ENCODE measurements at regions not wholly inside any gene's neighbourhood (a gene's known extent, or its start where the extent isn't known, plus 50 kb on each side); places are given as distances from the start of the nearest gene placed in this dataset.

DNA sequence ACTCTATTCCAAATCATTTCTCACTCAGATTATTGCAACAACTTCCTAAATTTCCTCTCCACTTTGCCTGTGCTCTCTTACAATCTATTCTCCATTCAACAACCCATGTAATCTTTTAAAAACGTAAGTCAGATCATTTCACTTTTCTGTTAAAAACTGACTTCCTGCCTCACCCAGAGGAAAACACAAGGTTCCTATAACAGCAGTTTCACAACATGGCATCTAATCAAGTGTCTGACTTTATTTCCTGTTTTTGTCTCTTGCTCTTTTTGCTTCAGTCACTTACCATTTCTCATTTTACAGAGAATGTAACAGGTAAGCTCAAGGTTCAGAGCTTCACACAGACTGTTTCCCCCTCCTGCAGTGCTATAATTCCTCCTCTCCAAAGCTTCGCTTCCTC, 560.7 kb downstream of the LRRIQ3 start:
- no peak for DNase-seq

DNA sequence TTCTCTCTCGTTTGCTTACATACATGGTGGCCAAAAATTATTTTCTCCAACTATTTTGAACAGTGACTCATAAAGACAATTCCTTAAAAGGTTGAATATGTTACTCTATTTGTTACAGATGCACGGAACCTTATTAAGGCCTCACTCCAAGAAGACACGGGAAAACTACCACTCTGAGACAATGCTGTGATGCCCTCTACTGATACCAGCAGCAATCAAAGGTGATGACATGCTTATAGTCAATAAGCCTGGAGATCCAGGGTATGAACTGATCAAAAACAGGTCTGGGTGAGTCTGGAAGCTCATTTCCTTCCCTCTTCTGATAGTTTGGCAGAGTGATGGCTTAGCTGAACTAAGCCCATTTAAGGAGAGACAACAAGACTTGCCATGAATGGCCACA, 563.0 kb downstream of the LRRIQ3 start:
- DNase-seq = no peak

DNA sequence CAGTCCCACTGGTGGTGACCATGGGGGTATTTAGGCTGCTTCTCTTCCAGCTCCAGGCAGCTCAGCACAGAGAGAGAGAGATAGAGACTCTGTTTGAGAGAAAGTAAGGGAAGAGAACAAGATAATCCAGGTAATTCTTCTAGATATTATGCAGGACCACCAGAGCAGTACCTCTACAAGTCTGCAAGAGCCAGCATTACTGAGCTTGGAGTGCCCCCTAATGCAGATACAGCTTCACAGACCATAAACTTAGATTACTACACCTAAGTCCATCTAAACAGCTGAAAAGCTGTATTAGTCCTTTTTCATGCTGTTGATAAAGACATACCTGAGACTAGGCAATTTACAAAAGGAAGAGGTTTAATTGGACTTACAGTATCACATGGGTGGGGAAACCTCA, 570.3 kb downstream of the LRRIQ3 start:
- no peak for DNase-seq

DNA sequence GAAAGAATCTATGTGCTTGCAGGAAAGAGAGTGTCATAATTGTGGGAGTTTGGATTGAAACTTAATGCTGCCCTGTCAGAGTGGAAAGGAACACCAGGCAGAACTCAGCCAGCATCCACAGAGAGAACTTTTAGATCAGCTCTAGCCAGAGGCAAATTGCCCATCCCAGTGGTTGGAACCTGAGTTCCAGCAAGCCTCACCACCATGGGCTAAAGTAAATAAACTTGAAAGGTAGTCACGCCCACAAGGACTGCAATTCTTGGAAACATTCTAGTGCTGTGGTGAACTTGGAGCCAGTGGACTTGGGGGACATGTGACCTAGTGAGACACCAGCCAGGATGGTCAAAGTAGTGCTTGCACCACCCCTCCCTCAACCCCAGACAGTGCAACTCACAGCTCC, 571.6 kb downstream of the LRRIQ3 start:
- DNase-seq = no peak

DNA sequence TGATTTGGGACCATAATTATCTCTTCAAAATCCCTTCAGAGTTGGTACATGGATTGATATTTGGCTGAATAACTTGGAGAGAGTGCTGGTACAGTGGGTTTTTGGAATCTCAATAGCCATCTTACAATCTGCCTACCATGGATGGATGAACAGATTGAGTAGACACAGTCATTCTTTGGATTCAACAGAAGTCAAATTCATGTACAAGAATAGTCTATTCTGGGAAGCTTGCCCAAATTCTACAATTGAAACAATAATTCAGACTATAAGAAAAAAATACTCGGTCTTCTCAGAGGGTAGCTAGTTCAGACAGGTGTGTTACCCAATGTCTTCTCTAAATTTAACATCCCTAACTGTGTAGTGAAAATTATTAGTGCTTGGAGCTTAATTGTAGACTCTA, 574.0 kb downstream of the LRRIQ3 start:
- no peak for DNase-seq

DNA sequence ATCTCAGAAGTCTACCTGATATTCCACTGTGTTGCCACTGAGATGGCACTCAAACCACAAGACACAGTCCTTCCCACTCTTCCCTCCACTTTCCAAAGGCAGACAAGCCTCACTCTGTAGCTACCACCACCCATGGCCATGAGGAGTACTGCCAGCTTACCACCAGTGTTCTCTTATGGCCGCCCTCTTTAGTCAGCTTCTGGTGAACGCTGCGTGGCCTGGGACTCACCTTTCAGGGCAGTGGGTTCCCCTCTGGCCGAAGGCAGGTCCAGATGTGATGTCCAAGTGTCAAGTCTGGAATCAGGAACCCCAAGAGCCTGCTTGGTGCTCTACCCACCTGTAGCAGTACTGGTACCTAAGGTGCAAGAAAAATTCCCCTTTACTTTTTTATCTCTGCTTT, 580.8 kb downstream of the LRRIQ3 start:
- no peak for DNase-seq

DNA sequence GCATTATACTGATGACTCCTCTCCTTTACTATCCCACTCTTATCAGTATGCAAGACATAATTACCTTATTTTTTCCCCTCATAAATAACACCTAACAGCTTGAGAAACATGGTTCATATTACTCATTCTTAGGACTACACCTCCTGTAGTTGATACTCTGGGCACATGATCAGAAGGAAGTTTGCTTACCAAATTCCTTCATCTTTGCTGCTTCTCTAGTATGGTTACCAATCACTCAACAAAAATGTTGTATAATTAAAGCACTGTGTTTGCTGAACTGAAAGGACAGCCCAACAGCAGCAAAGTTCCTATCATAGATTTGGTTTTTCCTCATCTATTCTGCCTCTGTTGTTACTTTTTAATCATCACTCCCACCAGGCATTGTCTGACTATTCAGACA, 586.3 kb downstream of the LRRIQ3 start:
- DNase-seq = peak; percentile 16

DNA sequence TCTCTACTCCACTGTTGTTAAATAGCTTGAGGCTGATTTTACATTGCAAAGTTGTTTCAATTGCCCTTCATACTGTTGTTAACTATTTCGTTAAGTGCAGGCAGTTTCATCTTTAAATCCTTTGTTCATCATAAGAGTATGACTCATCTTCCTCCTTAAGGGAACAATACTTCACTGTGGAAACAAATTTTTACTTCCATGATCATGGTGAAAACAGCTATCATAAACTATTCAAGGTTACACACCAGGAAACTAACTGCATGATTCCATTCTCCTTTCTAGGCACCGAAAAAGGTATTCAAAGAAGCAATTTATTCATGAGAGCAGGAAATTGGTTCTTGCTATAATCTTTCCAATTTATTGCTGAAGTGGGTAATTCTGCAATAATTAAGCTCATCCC, 593.2 kb downstream of the LRRIQ3 start:
- DNase-seq = peak; percentile 0

DNA sequence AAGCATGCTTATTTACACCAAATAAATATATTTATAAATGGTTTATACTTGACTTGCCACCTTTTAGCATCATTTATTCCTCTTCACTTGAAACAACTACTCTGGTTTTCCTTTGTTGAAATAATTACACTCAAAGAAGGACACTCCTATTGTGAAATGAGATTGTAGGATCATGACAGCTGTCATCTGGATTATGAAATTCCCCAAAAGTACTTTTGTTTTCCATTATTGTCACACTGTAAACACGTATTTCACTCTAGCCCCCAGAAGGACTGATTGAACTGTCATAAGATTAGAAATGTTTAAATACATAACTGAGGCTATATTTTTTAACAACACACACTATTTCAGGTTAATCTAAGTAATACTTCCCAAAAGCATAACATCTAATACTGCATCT, 593.8 kb downstream of the LRRIQ3 start:
- no peak for DNase-seq

DNA sequence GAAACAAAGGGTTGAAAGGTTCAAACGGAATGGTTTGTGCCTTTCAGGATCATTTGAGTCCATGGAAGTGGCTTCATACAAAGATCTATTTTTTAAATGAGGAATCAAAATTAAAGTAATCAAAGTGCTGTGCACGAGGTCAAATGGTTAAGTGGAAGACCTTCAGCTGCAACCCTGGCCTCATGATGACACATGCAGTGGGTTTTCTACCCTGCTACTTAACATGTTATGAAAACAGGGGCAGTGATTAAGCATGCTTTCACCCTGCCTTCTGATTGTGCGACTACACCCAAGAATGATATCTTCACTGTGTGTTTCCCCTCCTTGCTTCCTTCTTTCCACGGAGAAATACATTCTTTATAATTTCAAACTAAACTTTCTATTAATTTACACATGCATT, 604.2 kb downstream of the LRRIQ3 start:
- peak; percentile 4 for DNase-seq

DNA sequence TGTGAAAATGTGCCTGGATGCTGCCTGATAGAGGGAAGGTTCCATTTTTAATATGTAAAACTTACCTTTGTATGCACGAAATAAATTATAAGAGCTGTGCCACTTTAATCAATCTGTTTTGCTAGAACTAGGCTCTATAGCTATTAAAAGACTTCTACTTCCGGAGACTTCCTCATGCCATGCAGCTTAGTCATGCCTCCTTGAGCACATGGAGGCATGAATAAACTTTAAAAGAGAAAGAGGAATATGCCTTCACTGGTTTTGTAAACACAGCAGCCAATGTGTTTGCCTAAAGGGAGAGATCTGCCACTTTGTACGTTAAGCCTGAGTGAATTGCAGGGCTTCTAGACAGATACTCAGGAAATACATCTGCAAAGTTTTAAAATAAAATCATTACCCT, 604.6 kb downstream of the LRRIQ3 start:
- DNase-seq = peak; percentile 78

DNA sequence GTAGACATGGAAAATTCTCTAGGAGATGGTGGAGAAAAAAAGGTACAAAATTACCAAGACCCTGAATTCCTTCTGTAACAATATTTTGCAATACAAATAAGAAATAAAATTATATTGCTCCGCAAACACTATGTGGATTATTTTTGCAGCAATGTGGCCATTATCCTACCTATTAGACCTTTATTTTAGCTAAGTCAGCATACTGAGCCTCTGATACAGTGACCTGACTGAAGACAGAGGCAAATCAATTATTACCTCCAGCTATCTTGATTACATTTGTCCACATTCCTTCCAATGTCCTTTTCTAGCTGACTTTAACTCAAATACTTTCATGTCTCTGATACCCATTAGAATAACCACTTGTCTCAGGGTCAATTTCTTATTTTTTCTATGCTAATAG, 610.9 kb downstream of the LRRIQ3 start:
- DNase-seq = no peak

DNA sequence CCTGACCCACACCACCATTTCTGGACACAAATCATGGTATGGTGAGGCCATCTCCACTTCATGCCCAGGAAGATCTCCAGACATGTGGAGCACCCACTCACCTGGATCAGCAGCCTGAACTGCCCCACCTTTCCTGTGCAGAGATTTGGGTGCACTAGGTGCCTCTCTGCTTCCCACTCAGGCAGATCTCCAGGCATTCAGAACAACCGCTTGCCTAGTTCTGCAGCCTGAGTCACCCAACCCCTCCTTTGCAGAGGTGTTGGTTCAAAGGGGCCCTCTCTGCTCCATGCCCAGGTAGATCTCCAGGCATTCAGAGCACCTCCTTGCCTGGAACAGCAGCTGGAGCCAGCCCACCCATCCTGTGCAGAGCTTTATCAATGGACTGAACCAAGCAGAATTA, 620.8 kb downstream of the LRRIQ3 start:
- DNase-seq = no peak

DNA sequence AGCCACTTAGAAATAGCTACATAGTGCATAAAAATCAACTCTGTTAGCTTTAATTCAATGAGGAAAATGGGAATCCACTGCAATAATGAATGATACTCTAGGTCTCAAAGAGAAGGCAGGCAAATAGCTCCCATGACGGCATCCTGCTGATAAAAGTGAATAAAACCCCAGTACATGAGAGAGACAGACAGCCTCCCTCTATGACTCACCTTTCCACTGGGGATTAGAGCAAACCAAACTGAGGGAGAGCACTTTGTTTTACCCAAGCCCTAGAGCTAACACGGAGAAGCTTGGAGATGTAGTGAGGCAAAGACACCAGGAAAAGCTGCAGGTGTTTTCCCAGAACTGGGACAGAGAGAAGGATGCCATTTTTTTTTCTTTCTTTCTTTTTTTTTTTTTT, 621.9 kb downstream of the LRRIQ3 start:
- DNase-seq = no peak

DNA sequence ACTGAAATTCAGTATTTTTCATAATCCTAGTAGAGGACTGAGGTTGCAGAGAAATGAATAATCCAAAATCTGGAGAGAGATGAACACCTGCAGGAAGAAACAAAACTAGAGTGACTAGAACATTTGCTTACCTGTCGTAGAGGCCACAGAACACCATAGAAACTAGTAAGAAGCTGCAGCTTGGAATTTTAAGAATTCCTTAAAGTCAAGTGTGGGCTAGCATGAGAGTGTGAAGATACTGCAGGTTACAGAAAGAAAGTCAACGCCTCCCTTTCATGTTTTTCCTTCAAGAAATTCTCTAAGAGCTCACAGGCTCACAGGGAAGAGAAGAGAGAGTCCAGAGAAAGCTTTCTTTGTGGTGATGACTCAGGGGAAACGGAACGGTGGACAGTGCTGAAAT, 633.7 kb downstream of the LRRIQ3 start:
- DNase-seq = no peak

DNA sequence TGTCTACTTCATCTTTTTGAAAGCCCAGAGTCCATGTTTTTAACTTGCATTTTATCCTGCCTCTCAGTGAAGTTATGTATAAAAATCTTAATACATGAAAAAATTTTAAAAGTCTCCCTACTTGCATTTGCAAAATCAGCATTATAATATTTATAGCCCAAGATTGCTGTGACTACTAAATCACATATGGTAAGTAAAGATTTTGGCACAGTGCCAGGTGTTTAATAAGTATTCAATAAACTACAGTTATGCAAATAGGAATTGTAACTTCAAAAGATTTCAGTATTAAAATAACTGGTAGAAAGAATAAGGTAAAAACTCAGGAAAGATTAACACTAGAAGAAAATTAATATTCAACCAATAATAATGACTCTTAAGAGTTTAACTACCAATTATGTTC, 641.7 kb downstream of the LRRIQ3 start:
- DNase-seq = no peak

DNA sequence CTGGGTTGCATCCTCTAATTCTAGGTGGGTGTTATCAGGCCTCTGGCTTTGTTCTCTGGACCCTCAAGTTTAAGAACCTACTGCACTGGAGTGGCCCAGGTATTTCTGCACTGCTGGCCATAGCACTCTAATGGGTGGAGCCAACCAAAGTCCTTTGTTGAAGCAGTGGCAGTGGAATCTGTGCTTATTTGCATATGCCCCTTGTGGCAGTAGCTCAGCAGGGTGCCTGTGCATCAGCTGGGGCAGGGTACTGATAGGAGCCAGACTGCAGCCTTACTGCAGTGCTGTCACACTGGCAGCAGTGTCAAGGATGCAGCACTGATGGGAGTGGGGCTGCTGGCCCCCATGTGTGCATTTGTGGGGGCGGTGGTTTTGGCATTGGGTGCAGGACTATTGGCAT, 660.6 kb downstream of the LRRIQ3 start:
- DNase-seq = no peak

DNA sequence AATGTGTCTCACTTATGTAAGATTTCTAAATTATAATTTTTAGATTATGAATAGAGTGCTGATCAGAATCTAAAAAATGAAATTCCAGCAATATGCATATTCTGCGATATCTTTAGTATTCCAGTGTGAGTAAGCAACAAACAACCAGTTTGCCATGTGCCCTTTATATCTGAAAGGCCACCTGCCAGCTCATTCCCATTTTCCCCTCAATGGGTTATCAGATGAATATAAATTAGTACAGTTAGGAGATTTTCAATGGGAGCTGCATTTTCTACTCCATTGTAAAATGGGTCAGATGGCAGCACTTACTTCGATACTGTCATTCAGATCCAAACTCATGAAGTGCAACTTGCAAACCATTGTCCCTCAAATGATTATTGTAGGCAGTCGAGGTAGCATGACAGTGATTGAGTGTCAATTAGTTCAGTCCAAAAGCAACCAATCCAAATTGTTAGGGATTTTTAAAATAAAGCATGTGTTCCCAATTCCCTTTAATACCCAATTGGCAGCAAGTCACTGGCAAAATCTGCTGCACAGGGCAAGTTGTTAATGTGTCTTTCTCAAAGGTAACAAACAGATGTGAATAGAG, 680.3 kb downstream of the LRRIQ3 start:
- DNase-seq = no peak

DNA sequence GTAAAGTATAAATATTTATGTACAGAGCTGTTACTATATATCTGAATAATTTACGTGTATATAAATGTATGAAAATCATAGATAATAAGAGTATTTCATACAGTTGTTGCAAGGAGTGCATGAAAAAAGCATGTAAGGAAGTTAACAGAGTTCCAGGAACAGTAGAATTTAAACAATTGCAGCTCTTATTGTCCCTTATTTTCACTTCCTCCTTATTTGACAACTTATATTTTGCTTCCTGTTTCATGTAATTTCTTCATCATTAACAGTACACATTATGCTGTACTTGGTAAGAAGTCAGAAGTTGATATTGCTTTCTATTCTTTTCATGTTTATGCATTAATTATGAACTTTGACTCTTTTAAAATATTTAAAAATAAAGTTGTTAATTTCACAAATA, 681.5 kb downstream of the LRRIQ3 start:
- no peak for DNase-seq

DNA sequence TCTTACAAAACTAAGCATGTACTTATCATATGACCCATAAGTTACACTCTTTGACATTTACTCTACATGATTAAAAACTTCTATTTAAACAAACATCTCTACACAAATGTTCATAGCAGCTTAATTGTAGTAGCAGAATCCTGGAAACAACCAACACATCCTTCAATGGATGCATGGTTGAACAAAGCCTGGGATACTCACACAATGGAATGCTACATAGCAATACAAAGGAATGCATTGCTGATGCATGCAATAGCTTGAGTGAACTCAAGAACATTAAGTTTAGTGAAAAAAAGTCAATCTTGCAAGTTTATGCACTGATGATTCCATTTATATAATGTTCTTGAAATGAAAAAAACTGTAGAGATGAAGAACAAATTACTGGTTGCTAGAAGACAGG, 686.9 kb downstream of the LRRIQ3 start:
- no peak for DNase-seq

DNA sequence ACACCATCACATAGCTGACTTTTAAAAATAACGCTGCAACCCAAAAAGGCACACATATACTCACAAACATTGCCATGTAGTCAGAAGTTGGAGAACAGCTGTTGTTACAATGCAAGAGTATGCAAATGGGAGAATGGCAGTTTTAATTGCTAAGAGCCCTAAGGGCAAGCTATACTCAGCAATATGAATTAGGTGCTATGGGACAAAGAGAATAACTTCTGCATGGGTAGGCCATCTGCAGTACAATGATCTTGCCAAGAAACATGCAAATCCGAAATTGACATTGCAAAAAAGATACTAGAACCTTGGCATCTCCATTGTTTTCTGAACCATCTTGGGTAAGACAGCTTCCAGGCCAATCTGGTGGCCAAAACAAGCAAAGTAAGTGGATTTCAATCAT, 697.8 kb downstream of the LRRIQ3 start:
- DNase-seq = no peak

DNA sequence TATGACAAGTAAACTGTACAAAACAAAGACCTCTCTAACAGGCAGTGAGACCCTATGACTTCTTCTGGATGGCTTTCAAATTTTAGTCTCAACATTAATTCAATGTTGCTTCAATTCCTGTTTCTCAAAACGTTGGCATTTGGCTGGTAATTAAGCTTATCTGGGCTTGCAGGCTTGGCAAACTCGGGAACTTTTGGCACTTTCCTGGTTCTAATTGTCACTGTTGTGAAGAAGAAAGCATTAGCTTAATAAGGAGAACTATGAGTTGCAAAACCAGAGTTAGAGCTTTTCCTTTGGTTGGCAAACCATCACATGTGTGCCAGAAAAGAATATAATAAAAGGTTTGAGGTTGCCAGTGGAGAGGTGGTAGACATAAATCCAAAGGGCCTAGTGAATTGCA, 698.3 kb downstream of the LRRIQ3 start:
- DNase-seq = no peak

DNA sequence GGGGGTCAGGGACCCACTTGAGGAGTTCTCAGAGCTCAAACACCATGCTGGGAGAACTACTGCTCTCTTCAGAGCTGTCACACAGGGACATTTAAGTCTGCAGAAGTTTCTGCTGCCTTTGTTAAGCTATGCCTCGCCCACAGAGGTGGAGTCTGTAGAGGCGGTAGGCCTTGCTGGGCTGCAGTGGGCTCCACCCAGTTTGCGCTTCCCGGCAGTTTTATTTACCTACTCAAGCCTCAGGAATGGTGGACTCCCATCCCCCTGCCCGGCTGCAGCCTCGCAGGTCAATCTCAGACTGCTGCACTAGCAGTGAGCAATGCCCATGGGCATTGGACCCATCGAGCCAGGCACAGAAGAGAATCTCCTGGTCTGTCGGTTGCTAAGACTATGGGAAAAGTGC, 706.4 kb downstream of the LRRIQ3 start:
- no peak for DNase-seq

DNA sequence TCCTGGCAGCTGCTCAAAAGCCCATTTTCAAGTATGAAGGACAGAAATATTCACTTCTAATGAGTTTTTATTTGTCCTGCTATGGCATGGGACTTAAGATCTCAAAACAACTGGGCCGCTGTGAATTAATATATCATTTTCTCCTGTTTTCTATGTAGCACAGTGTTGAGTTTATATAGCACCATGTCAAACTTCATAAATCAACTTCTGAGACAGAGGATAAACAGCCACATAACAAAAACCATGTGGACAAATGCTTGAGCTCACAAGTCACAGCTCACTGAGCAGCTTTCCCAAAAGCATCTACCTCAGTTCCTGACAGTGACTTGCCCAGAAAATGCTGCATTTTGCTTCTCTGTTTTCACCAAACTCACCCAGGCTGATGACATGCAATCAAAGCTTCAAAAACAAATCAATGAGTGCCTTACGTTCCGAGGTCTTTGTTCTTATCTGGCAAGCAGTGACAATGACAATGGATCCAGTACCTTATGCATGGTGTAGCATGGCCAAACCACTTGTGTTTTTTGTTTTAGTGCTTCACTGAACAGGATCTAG, 722.6 kb downstream of the LRRIQ3 start:
- DNase-seq = no peak

DNA sequence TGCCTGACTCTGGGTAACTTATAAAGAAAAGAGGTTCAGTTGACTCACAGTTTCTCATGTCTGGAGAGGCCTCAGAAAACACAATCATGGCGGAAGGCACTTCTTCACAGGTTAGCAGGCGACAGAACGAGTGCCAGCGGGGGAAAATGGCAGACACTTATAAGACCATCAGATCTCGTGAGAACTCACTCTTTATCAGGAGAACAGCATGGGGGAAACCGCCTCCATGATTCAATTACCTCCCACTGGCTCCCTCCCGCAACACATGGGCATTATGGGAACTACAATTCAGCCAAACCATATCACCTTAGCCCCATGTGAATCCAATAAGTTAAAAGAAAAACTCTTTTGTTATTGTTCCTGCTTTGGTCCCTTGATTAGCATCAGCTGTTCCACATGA, 725.2 kb downstream of the LRRIQ3 start:
- no peak for DNase-seq

All from fibroblast of skin of abdomen (primary cell).